IMR-90 (cell line): ENCODE measurements at regions not wholly inside any gene's neighbourhood (a gene's known extent, or its start where the extent isn't known, plus 50 kb on each side); places are given as distances from the start of the nearest gene placed in this dataset.

ENCODE experiments used
- BHLHE40 ChIP-seq: fragments of 150-350 bp; IDR thresholded peaks from 2 replicates; pipeline ENCODE4 v1.6.1; 2016; ENCODE audit warnings: mild to moderate bottlenecking, low read depth, low read length
- CHD1 ChIP-seq: IDR thresholded peaks from 2 replicates; pipeline ENCODE4 v1.6.1; 2012; ENCODE audit warnings: low read depth, low read length, improper control_type of control experiment
- CTCF ChIP-seq: conservative IDR thresholded peaks from 2 replicates; pipeline ENCODE4 v1.5.1; 2012; ENCODE audit warnings: mild to moderate bottlenecking, low read depth, low read length, improper control_type of control experiment
- FOS ChIP-seq: fragments of 150-350 bp; IDR thresholded peaks from 2 replicates; pipeline ENCODE4 v1.6.1; 2016; ENCODE audit warnings: low read depth, low read length
- MXI1 ChIP-seq: IDR thresholded peaks from 2 replicates; pipeline ENCODE4 v1.6.1; 2012; ENCODE audit warnings: low read depth, mild to moderate bottlenecking, low read length, moderate library complexity, borderline replicate concordance
- POLR2A ChIP-seq: IDR thresholded peaks from 2 replicates; pipeline ENCODE4 v1.6.1; 2012; ENCODE audit warnings: mild to moderate bottlenecking, low read depth, low read length
- RAD21 ChIP-seq: IDR thresholded peaks from 2 replicates; pipeline ENCODE4 v1.6.1; 2012; ENCODE audit warnings: low read length, improper control_type of control experiment
- USF2 ChIP-seq: fragments of 150-350 bp; IDR thresholded peaks from 2 replicates; pipeline ENCODE4 v1.6.1; 2017; ENCODE audit warnings: mild to moderate bottlenecking, antibody characterized with exemption, low read length, low read depth

GRCh38 chr11:28671274-28671673, 563.1 kb downstream of the METTL15 start:
- TF ChIP-seq CTCF (no peak), RAD21 (no peak), FOS (no peak), CHD1 (no peak), USF2 (no peak), BHLHE40 (no peak), MXI1 (no peak), POLR2A (no peak)
